PC-3 (cell line): ENCODE measurements at regions not wholly inside any gene's neighbourhood (a gene's known extent, or its start where the extent isn't known, plus 50 kb on each side); places are given as distances from the start of the nearest gene placed in this dataset.

Experiments
- CTCF ChIP-seq: fragments of 300-600 bp; sonication (generic); conservative IDR thresholded peaks from 2 replicates; pipeline ENCODE4 v1.5.1; 2017; ENCODE audit warnings: antibody characterized with exemption, low read depth, mild to moderate bottlenecking, low read length
- EZH2 ChIP-seq: fragments of 300-600 bp; sonication (generic); IDR thresholded peaks from one replicate; pipeline ENCODE4 v1.6.1; 2017; ENCODE audit warnings: antibody characterized with exemption, mild to moderate bottlenecking, low read length; ENCODE audit not compliant: unreplicated experiment

DNA sequence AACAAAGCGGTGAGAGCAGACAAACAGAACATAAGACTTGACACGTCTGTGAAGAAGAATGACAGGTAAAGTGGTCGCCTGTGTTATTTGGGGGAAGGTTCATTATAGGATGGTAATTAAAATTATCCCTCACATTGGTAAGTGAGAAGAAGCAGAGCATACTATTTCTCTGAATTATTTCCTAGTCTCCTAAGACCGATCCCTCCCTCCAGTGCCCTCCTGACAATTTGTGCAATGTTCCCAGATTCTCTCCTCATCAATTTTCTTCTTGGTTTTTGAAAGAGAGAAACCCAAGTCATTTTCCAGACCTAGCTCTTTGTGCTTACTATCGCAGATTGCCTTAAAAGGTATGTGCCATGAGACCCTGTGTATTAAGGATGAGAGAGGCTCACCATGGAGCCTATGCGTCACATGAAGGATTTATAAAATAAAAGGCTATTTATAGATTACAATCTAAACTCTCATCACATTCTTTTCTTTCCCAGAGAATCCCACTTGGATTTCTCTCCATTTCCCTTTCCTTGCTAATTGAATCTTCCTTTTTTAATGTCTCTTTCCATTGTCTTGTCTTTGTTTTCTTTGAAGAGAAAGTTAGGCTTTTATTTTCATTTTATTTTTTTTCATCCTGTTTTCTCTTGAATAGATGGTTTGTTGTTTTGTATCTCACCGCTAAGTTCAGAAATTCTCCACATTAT, 112.0 kb downstream of the PPP1R3A start:
- TF ChIP-seq CTCF (no peak), EZH2 (no peak)
